NOMO-1 treated with DMSO at 0.1 percent for 48 hours (cell line): ENCODE measurements at regions not wholly inside any gene's neighbourhood (a gene's known extent, or its start where the extent isn't known, plus 50 kb on each side); places are given as distances from the start of the nearest gene placed in this dataset.
"Not testable (repeated sequence)": the region's sequence is repeated elsewhere in the genome, so short reads cannot be mapped to it uniquely, and the experiment has no call there.

Experiments
- DNase-seq: peaks from one replicate; lab custom pipeline; 2025; ENCODE audit not compliant: unreplicated experiment; lab: John Stamatoyannopoulos, UW

GRCh38 chr12:13404111-13404628 lies 207.6 kb downstream of the EMP1 start:
- no peak for DNase-seq

- DNase-seq: not testable (repeated sequence)
These were observed 194.8 kb downstream of the EMP1 start for GRCh38 chr12:13391375-13391774.

- DNase-seq: no peak
These were observed 194.4 kb downstream of the EMP1 start for GRCh38 chr12:13390918-13391317.

- DNase-seq: no peak
These were observed 193.9 kb downstream of the EMP1 start for GRCh38 chr12:13390381-13390861.

GRCh38 chr12:13387101-13387500 lies 190.6 kb downstream of the EMP1 start:
- no peak for DNase-seq

GRCh38 chr12:13386323-13387039 lies 190.0 kb downstream of the EMP1 start:
- no peak for DNase-seq

- no peak for DNase-seq
These were observed 186.9 kb downstream of the EMP1 start for GRCh38 chr12:13383379-13383778.

- DNase-seq: no peak
These were observed 183.8 kb downstream of the EMP1 start for GRCh38 chr12:13380297-13380696.

GRCh38 chr12:13379531-13380188 lies 183.1 kb downstream of the EMP1 start:
- no peak for DNase-seq

GRCh38 chr12:13377698-13378097 lies 181.2 kb downstream of the EMP1 start:
- no peak for DNase-seq

GRCh38 chr12:13376610-13377373 lies 180.3 kb downstream of the EMP1 start:
- no peak for DNase-seq

GRCh38 chr12:13375583-13376345 lies 179.2 kb downstream of the EMP1 start:
- DNase-seq: no peak

- DNase-seq: no peak
These were observed 178.3 kb downstream of the EMP1 start for GRCh38 chr12:13374793-13375192.

- no peak for DNase-seq
These were observed 177.3 kb downstream of the EMP1 start for GRCh38 chr12:13373803-13374202.

- DNase-seq: no peak
These were observed 176.6 kb downstream of the EMP1 start for GRCh38 chr12:13373131-13373530.

GRCh38 chr12:13372386-13372785 lies 175.9 kb downstream of the EMP1 start:
- DNase-seq: no peak

GRCh38 chr12:13371797-13372196 lies 175.3 kb downstream of the EMP1 start:
- no peak for DNase-seq

- no peak for DNase-seq
These were observed 174.8 kb downstream of the EMP1 start for GRCh38 chr12:13371367-13371766.

- DNase-seq: no peak
These were observed 173.0 kb downstream of the EMP1 start for GRCh38 chr12:13369474-13370056.

- DNase-seq: no peak
These were observed 172.4 kb downstream of the EMP1 start for GRCh38 chr12:13368971-13369370.
